ENCODE measurements at regions not wholly inside any gene's neighbourhood (a gene's known extent, or its start where the extent isn't known, plus 50 kb on each side); places are given as distances from the start of the nearest gene placed in this dataset.

- H3K27ac ChIP-seq: no peak overlapping the region
- H3K9me3 ChIP-seq (ENCODE audit: control insufficient read depth, low read length): no peaks in the 10 kb centered on the region
- peaks cover 39% of the 10 kb centered on the region for H3K4me1 ChIP-seq
- H3K36me3 ChIP-seq (ENCODE audit: control insufficient read depth, insufficient read depth, low read length): no peaks in the 10 kb centered on the region
- no peak for TF ChIP-seq CTCF (IDR thresholded peaks at IDR 0.05)
- H3K79me2 ChIP-seq: no peaks in the 10 kb centered on the region
- H2AFZ ChIP-seq: no peak overlapping the region
- H3K9ac ChIP-seq: no peak overlapping the region
- no peak overlapping the region for H3K4me3 ChIP-seq (ENCODE audit: low read depth, low read length)
- no peak overlapping the region for H3K4me2 ChIP-seq (ENCODE audit: low read length)
- H3K27me3 ChIP-seq (ENCODE audit: control insufficient read depth, insufficient read depth, low read length): no peaks in the 10 kb centered on the region
Observed at GRCh38 chr7:25779002-25779546, 372.9 kb upstream of the NFE2L3 start.

GRCh38 chr7:25780904-25781303, 371.1 kb upstream of the NFE2L3 start:
- no peak for TF ChIP-seq CTCF (IDR thresholded peaks at IDR 0.05)
- Histone ChIP-seq H2AFZ (no peak overlapping the region), H3K9ac (no peak overlapping the region), H3K36me3 (ENCODE audit: control insufficient read depth, insufficient read depth, low read length) (no peaks in the 10 kb centered on the region), H3K79me2 (no peaks in the 10 kb centered on the region), H3K27ac (no peak overlapping the region), H3K4me2 (ENCODE audit: low read length) (no peak overlapping the region), H3K9me3 (ENCODE audit: control insufficient read depth, low read length) (no peaks in the 10 kb centered on the region), H3K4me3 (ENCODE audit: low read depth, low read length) (no peak overlapping the region), H3K27me3 (ENCODE audit: control insufficient read depth, insufficient read depth, low read length) (no peaks in the 10 kb centered on the region), H3K4me1 (peaks cover 26% of the 10 kb centered on the region)

GRCh38 chr7:25781704-25782103, 370.3 kb upstream of the NFE2L3 start:
- H3K79me2 ChIP-seq: no peaks in the 10 kb centered on the region

GRCh38 chr7:25786936-25787335, 365.1 kb upstream of the NFE2L3 start:
- no peaks in the 10 kb centered on the region for H3K79me2 ChIP-seq
- no peaks in the 10 kb centered on the region for H3K27me3 ChIP-seq (ENCODE audit: control insufficient read depth, insufficient read depth, low read length)
- no peak overlapping the region for H2AFZ ChIP-seq
- no peak overlapping the region for H3K4me3 ChIP-seq (ENCODE audit: low read depth, low read length)
- no peak for TF ChIP-seq CTCF (IDR thresholded peaks at IDR 0.05)
- no peak overlapping the region for H3K27ac ChIP-seq
- H3K4me2 ChIP-seq (ENCODE audit: low read length): no peak overlapping the region
- H3K36me3 ChIP-seq (ENCODE audit: control insufficient read depth, insufficient read depth, low read length): no peaks in the 10 kb centered on the region
- peaks cover 4% of the 10 kb centered on the region for H3K4me1 ChIP-seq
- no peaks in the 10 kb centered on the region for H3K9me3 ChIP-seq (ENCODE audit: control insufficient read depth, low read length)
- H3K9ac ChIP-seq: no peak overlapping the region

More at GRCh38 chr7:25781704-25782103, 370.3 kb upstream of the NFE2L3 start:
- Histone ChIP-seq H2AFZ (no peak overlapping the region), H3K4me2 (ENCODE audit: low read length) (no peak overlapping the region), H3K27me3 (ENCODE audit: control insufficient read depth, insufficient read depth, low read length) (no peaks in the 10 kb centered on the region), H3K27ac (no peak overlapping the region), H3K4me1 (peaks cover 18% of the 10 kb centered on the region), H3K9me3 (ENCODE audit: control insufficient read depth, low read length) (no peaks in the 10 kb centered on the region), H3K36me3 (ENCODE audit: control insufficient read depth, insufficient read depth, low read length) (no peaks in the 10 kb centered on the region), H3K4me3 (ENCODE audit: low read depth, low read length) (no peak overlapping the region), H3K9ac (no peak overlapping the region)
- no peak for TF ChIP-seq CTCF (IDR thresholded peaks at IDR 0.05)

GRCh38 chr7:25787336-25787735, 364.7 kb upstream of the NFE2L3 start:
- Histone ChIP-seq H3K9ac (no peak overlapping the region), H3K4me3 (ENCODE audit: low read depth, low read length) (no peak overlapping the region), H3K79me2 (no peaks in the 10 kb centered on the region), H3K36me3 (ENCODE audit: control insufficient read depth, insufficient read depth, low read length) (no peaks in the 10 kb centered on the region), H3K27ac (no peak overlapping the region), H3K4me2 (ENCODE audit: low read length) (no peak overlapping the region), H2AFZ (no peak overlapping the region), H3K27me3 (ENCODE audit: control insufficient read depth, insufficient read depth, low read length) (no peaks in the 10 kb centered on the region), H3K4me1 (peaks cover 4% of the 10 kb centered on the region), H3K9me3 (ENCODE audit: control insufficient read depth, low read length) (no peaks in the 10 kb centered on the region)
- no peak for TF ChIP-seq CTCF (IDR thresholded peaks at IDR 0.05)
